Neuronal stem cell (in vitro differentiated cells): ENCODE measurements at regions not wholly inside any gene's neighbourhood (a gene's known extent, or its start where the extent isn't known, plus 50 kb on each side); places are given as distances from the start of the nearest gene placed in this dataset.
"Not testable (repeated sequence)": the region's sequence is repeated elsewhere in the genome, so short reads cannot be mapped to it uniquely, and the experiment has no call there.

ENCODE experiments used
- DNase-seq: peaks from one replicate; pipeline ENCODE4 v3.0.0-alpha.2; 2013; ENCODE audit warnings: low spot score
- H2AFZ ChIP-seq: one replicate; pipeline ENCODE4 v1.6.1; 2013; ENCODE audit warnings: mild to moderate bottlenecking, low read length, inconsistent platforms
- H2AK5ac ChIP-seq: 2 replicates; pipeline ENCODE4 v1.6.1; 2013; ENCODE audit warnings: low read depth, mild to moderate bottlenecking, inconsistent platforms, low read length, moderate library complexity, mixed read lengths
- H2BK120ac ChIP-seq: 2 replicates; pipeline ENCODE4 v1.6.1; 2013; ENCODE audit warnings: low read depth, mild to moderate bottlenecking, inconsistent platforms, low read length, moderate library complexity, mixed read lengths
- H2BK12ac ChIP-seq: one replicate; pipeline ENCODE4 v1.6.1; 2013; ENCODE audit warnings: low read length, inconsistent platforms
- H2BK15ac ChIP-seq: 2 replicates; pipeline ENCODE4 v1.6.1; 2013; ENCODE audit warnings: mild to moderate bottlenecking, low read length, inconsistent platforms, mixed read lengths
- H2BK5ac ChIP-seq: one replicate; pipeline ENCODE4 v1.6.1; 2013; ENCODE audit warnings: inconsistent platforms, mild to moderate bottlenecking, low read length, moderate library complexity
- H3K14ac ChIP-seq: one replicate; pipeline ENCODE4 v1.6.1; 2013; ENCODE audit warnings: low read length, inconsistent platforms
- H3K18ac ChIP-seq: 2 replicates; pipeline ENCODE4 v1.6.1; 2013; ENCODE audit warnings: low read length, inconsistent platforms
- H3K23ac ChIP-seq: 2 replicates; pipeline ENCODE4 v1.6.1; 2013; ENCODE audit warnings: low read depth, mild to moderate bottlenecking, mixed read lengths, low read length, inconsistent platforms; ENCODE audit not compliant: poor library complexity
- H3K27ac ChIP-seq: replicated peaks from 3 replicates; pipeline ENCODE4 v1.5.1; 2013; ENCODE audit warnings: low read length, inconsistent platforms
- H3K27me3 ChIP-seq, 3 experiments: 2 replicates each; pipeline ENCODE4 v1.6.1; 2013; ENCODE audit warnings: low read length in 3 of 3, mild to moderate bottlenecking in 2 of 3, inconsistent platforms in 1 of 3, low read depth in 1 of 3, mixed read lengths in 1 of 3, moderate library complexity in 1 of 3; ENCODE audit not compliant: control insufficient read depth in 3 of 3, insufficient read depth in 3 of 3
- H3K36me3 ChIP-seq, 2 donors: replicated peaks in 1 of 2; 2 replicates each; pipeline ENCODE4 v1.6.1; 2013; ENCODE audit warnings: low read length in 2 of 2; ENCODE audit not compliant: control insufficient read depth in 2 of 2, insufficient read depth in 2 of 2
- H3K4ac ChIP-seq: 2 replicates; pipeline ENCODE4 v1.6.1; 2013; ENCODE audit warnings: inconsistent platforms, mild to moderate bottlenecking, low read length, moderate library complexity
- H3K4me1 ChIP-seq, 2 donors: 1 replicate in 1 of 2; 2 replicates in 1 of 2; pipeline ENCODE4 v1.6.1; 2013; ENCODE audit warnings: low read length in 2 of 2, low read depth in 1 of 2; ENCODE audit not compliant: control insufficient read depth in 2 of 2, insufficient read depth in 1 of 2
- H3K4me2 ChIP-seq: one replicate; pipeline ENCODE4 v1.6.1; 2013; ENCODE audit warnings: mild to moderate bottlenecking, low read length, inconsistent platforms; ENCODE audit not compliant: insufficient read depth, poor library complexity, severe bottlenecking
- H3K4me3 ChIP-seq, 2 donors: 2 replicates each; pipeline ENCODE4 v1.5.1; 2013; ENCODE audit warnings: low read length in 2 of 2, mild to moderate bottlenecking in 2 of 2, inconsistent platforms in 1 of 2, moderate library complexity in 1 of 2
- H3K79me1 ChIP-seq: one replicate; pipeline ENCODE4 v1.6.1; 2013; ENCODE audit warnings: low read depth, mild to moderate bottlenecking, inconsistent platforms, low read length, moderate library complexity
- H3K9ac ChIP-seq: one replicate; pipeline ENCODE4 v1.6.1; 2013; ENCODE audit warnings: mild to moderate bottlenecking, low read depth, low read length, inconsistent platforms; ENCODE audit not compliant: poor library complexity
- H3K9me3 ChIP-seq, 2 donors: replicated peaks in 1 of 2; 2 replicates each; pipeline versions ENCODE3 to v1.6.1; 2013; ENCODE audit warnings: low read length in 2 of 2, mild to moderate bottlenecking in 2 of 2, inconsistent platforms in 1 of 2, low read depth in 1 of 2, mixed read lengths in 1 of 2, moderate library complexity in 1 of 2; ENCODE audit not compliant: control insufficient read depth in 2 of 2, insufficient read depth in 1 of 2
- H4K8ac ChIP-seq: one replicate; pipeline ENCODE4 v1.6.1; 2013; ENCODE audit warnings: low read depth, mild to moderate bottlenecking, inconsistent platforms, low read length, moderate library complexity
- H4K91ac ChIP-seq: one replicate; pipeline ENCODE4 v1.6.1; 2013; ENCODE audit warnings: low read length, low read depth, mild to moderate bottlenecking, inconsistent platforms; ENCODE audit not compliant: poor library complexity
- WGBS, 2 donors: extraction: QIAGEN DNeasy Blood & Tissue Kit; methylation state at CpG; one replicate each; pipeline ENCODE4 v1.1.7; 2013; ENCODE audit warnings: missing lambda C conversion rate in 2 of 2, mixed read lengths in 1 of 2; ENCODE audit not compliant: insufficient read length in 2 of 2, insufficient replicate concordance in 1 of 2; ENCODE audit errors: extremely low coverage in 2 of 2; 5-methylcytosine and 5-hydroxymethylcytosine counted together

- not testable (repeated sequence) for H3K36me3 ChIP-seq, H2BK12ac ChIP-seq, H3K79me1 ChIP-seq, H3K4me2 ChIP-seq, H4K91ac ChIP-seq, H3K14ac ChIP-seq, H2BK15ac ChIP-seq, H4K8ac ChIP-seq, H3K27me3 ChIP-seq, H3K4me1 ChIP-seq, H3K4ac ChIP-seq, H3K9ac ChIP-seq, H3K27ac ChIP-seq, H2AFZ ChIP-seq, H3K18ac ChIP-seq, H3K4me3 ChIP-seq, H2BK5ac ChIP-seq, H3K23ac ChIP-seq, H3K9me3 ChIP-seq, DNase-seq, H2BK120ac ChIP-seq, H2AK5ac ChIP-seq
- no CpG with 5 or more reads among the region's 8 CpGs for WGBS, 2 donors
Measured at GRCh38 chr14:82994547-82994946, 1460.9 kb upstream of the SEL1L start.

GRCh38 chr14:82999802-83000201 lies 1466.1 kb upstream of the SEL1L start:
- Histone ChIP-seq H3K23ac (no peak overlapping the region), H3K4ac (no peak overlapping the region), H2BK120ac (no peak overlapping the region), H3K14ac (no peak overlapping the region), H3K27me3 (no peaks in the 10 kb centered on the region), H3K4me2 (no peak overlapping the region), H3K27ac (no peak overlapping the region), H2BK12ac (no peak overlapping the region), H3K9me3 (no peaks in the 10 kb centered on the region), H3K79me1 (no peaks in the 10 kb centered on the region), H4K8ac (no peak overlapping the region), H3K18ac (no peak overlapping the region), H4K91ac (no peak overlapping the region), H3K4me3 (no peak overlapping the region), H2BK5ac (no peak overlapping the region), H2AFZ (no peak overlapping the region), H2BK15ac (no peak overlapping the region), H3K9ac (no peak overlapping the region), H3K4me1 (no peaks in the 10 kb centered on the region), H2AK5ac (no peak overlapping the region), H3K36me3 (no peaks in the 10 kb centered on the region)
- DNase-seq: peak; percentile 5

GRCh38 chr14:83004456-83005006 lies 1470.9 kb upstream of the SEL1L start:
- no peak overlapping the region for H2BK5ac ChIP-seq
- H2BK12ac ChIP-seq: no peak overlapping the region
- H4K91ac ChIP-seq: no peak overlapping the region
- H2BK120ac ChIP-seq: no peak overlapping the region
- H3K27me3 ChIP-seq: no peaks in the 10 kb centered on the region
- H3K9me3 ChIP-seq: no peaks in the 10 kb centered on the region
- WGBS, 2 donors: no CpG with 5 or more reads among the region's 2 CpGs
- no peak overlapping the region for H2AFZ ChIP-seq
- H3K27ac ChIP-seq: no peak overlapping the region
- no peak overlapping the region for H3K4me2 ChIP-seq
- no peak overlapping the region for H2AK5ac ChIP-seq
- DNase-seq: no peak
- no peak overlapping the region for H3K18ac ChIP-seq
- H4K8ac ChIP-seq: no peak overlapping the region
- H3K4ac ChIP-seq: no peak overlapping the region
- H3K4me1 ChIP-seq: no peaks in the 10 kb centered on the region
- H3K36me3 ChIP-seq: no peaks in the 10 kb centered on the region
- H3K23ac ChIP-seq: no peak overlapping the region
- H2BK15ac ChIP-seq: no peak overlapping the region
- no peak overlapping the region for H3K9ac ChIP-seq
- H3K79me1 ChIP-seq: no peaks in the 10 kb centered on the region
- no peak overlapping the region for H3K4me3 ChIP-seq
- H3K14ac ChIP-seq: no peak overlapping the region

GRCh38 chr14:83006121-83006670 lies 1472.5 kb upstream of the SEL1L start:
- Histone ChIP-seq H3K23ac (no peak overlapping the region), H2BK120ac (no peak overlapping the region), H3K27ac (no peak overlapping the region), H2BK5ac (no peak overlapping the region), H2BK15ac (no peak overlapping the region), H2AFZ (no peak overlapping the region), H3K4ac (no peak overlapping the region), H3K4me1 (no peaks in the 10 kb centered on the region), H3K36me3 (no peaks in the 10 kb centered on the region), H3K4me2 (no peak overlapping the region), H3K27me3 (no peaks in the 10 kb centered on the region), H3K14ac (no peak overlapping the region), H3K79me1 (no peaks in the 10 kb centered on the region), H3K9me3 (no peaks in the 10 kb centered on the region), H3K4me3 (no peak overlapping the region), H3K9ac (no peak overlapping the region), H4K8ac (no peak overlapping the region), H2BK12ac (no peak overlapping the region), H2AK5ac (no peak overlapping the region), H3K18ac (no peak overlapping the region), H4K91ac (no peak overlapping the region)
- DNase-seq: no peak
- WGBS, 2 donors: no CpG with 5 or more reads among the region's 1 CpG
